Prostate gland (tissue), 2 donors: ENCODE measurements at regions not wholly inside any gene's neighbourhood (a gene's known extent, or its start where the extent isn't known, plus 50 kb on each side); places are given as distances from the start of the nearest gene placed in this dataset.

ENCODE experiments used
- POLR2A ChIP-seq: fragments of 450-650 bp; IDR thresholded peaks from one replicate; pipeline ENCODE4 v1.6.1; 2016; ENCODE audit warnings: antibody characterized with exemption, mild to moderate bottlenecking
- POLR2AphosphoS5 ChIP-seq: sonication (generic); formaldehyde crosslinking; IDR thresholded peaks from one replicate; pipeline ENCODE4 v1.6.1; 2017; ENCODE audit warnings: antibody characterized with exemption
- TF ChIP-seq, protein P1 (sequence below), 4 experiments: fragments of 200-600 bp in 2 of 4; fragments of 450-650 bp in 2 of 4; sonication (generic) in 2 of 4; IDR thresholded peaks; 1 replicate in 3 of 4; 2 replicates in 1 of 4; pipeline ENCODE4 v1.5.1; 2016 to 2019; ENCODE audit warnings: antibody characterized with exemption in 4 of 4, mild to moderate bottlenecking in 2 of 4, moderate library complexity in 2 of 4

DNA sequence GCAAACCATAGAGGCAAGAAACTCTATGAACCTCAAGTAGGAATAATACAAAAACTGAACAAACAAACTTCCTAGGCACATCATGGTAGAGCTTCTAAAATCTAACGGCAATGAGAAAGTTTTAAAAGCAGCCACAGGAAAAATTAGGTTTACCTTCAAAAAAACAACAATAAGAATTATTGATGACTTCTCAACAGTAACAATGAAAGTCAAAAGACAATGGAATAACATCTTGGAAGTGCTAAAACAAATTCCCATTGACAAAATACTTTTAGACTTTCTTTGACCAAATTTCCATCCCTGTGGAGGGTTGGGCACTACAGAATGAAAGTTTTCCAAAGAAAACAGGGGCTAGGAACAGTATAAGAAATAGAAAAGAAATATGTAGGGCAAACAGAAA, 222.9 kb upstream of the ERCC4 start:
- TF ChIP-seq, protein P1, sequence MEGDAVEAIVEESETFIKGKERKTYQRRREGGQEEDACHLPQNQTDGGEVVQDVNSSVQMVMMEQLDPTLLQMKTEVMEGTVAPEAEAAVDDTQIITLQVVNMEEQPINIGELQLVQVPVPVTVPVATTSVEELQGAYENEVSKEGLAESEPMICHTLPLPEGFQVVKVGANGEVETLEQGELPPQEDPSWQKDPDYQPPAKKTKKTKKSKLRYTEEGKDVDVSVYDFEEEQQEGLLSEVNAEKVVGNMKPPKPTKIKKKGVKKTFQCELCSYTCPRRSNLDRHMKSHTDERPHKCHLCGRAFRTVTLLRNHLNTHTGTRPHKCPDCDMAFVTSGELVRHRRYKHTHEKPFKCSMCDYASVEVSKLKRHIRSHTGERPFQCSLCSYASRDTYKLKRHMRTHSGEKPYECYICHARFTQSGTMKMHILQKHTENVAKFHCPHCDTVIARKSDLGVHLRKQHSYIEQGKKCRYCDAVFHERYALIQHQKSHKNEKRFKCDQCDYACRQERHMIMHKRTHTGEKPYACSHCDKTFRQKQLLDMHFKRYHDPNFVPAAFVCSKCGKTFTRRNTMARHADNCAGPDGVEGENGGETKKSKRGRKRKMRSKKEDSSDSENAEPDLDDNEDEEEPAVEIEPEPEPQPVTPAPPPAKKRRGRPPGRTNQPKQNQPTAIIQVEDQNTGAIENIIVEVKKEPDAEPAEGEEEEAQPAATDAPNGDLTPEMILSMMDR (IDR thresholded peaks at IDR 0.05), result no peak
- no peak for TF ChIP-seq POLR2AphosphoS5
- no peak for TF ChIP-seq POLR2A
